ENCODE measurements at regions not wholly inside any gene's neighbourhood (a gene's known extent, or its start where the extent isn't known, plus 50 kb on each side); places are given as distances from the start of the nearest gene placed in this dataset.

GRCh38 chr12:58415716-58416115, 474.3 kb downstream of the ATP23 start:
- intact Hi-C loops (cut with DNase I, micrococcal nuclease): no loop called here
- no peak for TF ChIP-seq CTCF (IDR thresholded peaks at IDR 0.05)
- DNase-seq: no peak
- no peaks in the 10 kb centered on the region for H3K36me3 ChIP-seq (ENCODE audit: low read depth)
- H3K4me3 ChIP-seq: no peak overlapping the region
- ATAC-seq: no peak
- no peaks in the 10 kb centered on the region for H3K9me3 ChIP-seq
- no peaks in the 10 kb centered on the region for H3K4me1 ChIP-seq (ENCODE audit: low read depth)

DNA sequence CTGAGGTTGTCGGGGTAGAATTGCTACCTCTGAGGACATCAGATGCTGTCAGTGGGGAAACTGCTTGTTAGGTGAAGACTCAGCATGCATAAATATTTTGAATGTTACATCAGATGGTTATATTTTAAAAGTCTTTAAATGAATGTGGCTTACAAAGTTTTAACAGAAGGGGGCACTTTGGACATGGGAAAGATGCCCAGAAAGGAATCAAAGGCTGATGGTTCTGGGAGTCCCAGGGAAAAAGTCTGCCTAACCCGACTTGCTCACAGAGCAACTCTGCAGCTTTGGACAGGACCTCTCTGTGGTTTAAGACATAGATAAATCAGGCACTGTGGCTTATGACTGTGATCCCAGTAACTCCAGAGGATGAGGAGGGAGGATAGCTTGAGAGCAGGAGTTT, 474.9 kb downstream of the ATP23 start:
- ATAC-seq (no peak), DNase-seq (no peak)
- H3K9me3 ChIP-seq: no peaks in the 10 kb centered on the region
- no peaks in the 10 kb centered on the region for H3K36me3 ChIP-seq (ENCODE audit: low read depth)
- H3K4me1 ChIP-seq (ENCODE audit: low read depth): no peaks in the 10 kb centered on the region
- TF ChIP-seq CTCF (IDR thresholded peaks at IDR 0.05): no peak
- no peak overlapping the region for H3K4me3 ChIP-seq
- intact Hi-C loops (cut with DNase I, micrococcal nuclease): no loop called here

- Histone ChIP-seq H3K36me3 (ENCODE audit: low read depth) (no peaks in the 10 kb centered on the region), H3K4me3 (no peak overlapping the region), H3K4me1 (ENCODE audit: low read depth) (no peaks in the 10 kb centered on the region), H3K9me3 (no peaks in the 10 kb centered on the region)
- ATAC-seq (no peak), DNase-seq (no peak)
- intact Hi-C loops (cut with DNase I, micrococcal nuclease): no loop called here
- TF ChIP-seq CTCF (IDR thresholded peaks at IDR 0.05): no peak
Measured at GRCh38 chr12:58419196-58419760, 477.9 kb downstream of the ATP23 start.

DNA sequence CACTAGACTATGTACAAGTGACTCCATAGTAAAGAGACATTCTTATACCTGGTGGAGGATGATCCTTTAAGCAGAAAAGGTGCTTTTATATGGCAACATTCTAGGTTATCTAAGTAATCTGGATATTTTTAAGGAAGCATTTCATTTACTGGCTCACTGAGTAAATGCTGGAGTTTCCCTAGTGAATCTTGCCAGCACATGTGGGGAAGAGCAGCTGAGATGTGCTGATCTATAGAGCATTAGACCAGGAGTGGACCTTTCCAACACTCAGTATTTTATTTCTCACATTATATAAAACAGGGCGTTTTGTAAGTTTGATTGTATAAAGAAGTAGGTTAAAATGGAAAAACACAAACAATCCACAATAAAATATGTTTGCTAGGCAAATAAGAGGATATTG, 478.5 kb downstream of the ATP23 start:
- ATAC-seq: no peak

GRCh38 chr12:58420503-58420902, 479.1 kb downstream of the ATP23 start:
- ATAC-seq (no peak), DNase-seq (no peak)
- Histone ChIP-seq H3K4me3 (no peak overlapping the region), H3K9me3 (no peaks in the 10 kb centered on the region), H3K36me3 (ENCODE audit: low read depth) (no peaks in the 10 kb centered on the region), H3K4me1 (ENCODE audit: low read depth) (peaks cover 8% of the 10 kb centered on the region)
- TF ChIP-seq CTCF (IDR thresholded peaks at IDR 0.05): no peak
- intact Hi-C loops (cut with DNase I, micrococcal nuclease): no loop called here

More for the DNA sequence above, 478.5 kb downstream of the ATP23 start:
- no peaks in the 10 kb centered on the region for H3K36me3 ChIP-seq (ENCODE audit: low read depth)
- no peaks in the 10 kb centered on the region for H3K9me3 ChIP-seq
- H3K4me1 ChIP-seq (ENCODE audit: low read depth): peaks cover 3% of the 10 kb centered on the region
- DNase-seq: no peak
- no peak for TF ChIP-seq CTCF (IDR thresholded peaks at IDR 0.05)
- H3K4me3 ChIP-seq: no peak overlapping the region
- intact Hi-C loops (cut with DNase I, micrococcal nuclease): no loop called here

DNA sequence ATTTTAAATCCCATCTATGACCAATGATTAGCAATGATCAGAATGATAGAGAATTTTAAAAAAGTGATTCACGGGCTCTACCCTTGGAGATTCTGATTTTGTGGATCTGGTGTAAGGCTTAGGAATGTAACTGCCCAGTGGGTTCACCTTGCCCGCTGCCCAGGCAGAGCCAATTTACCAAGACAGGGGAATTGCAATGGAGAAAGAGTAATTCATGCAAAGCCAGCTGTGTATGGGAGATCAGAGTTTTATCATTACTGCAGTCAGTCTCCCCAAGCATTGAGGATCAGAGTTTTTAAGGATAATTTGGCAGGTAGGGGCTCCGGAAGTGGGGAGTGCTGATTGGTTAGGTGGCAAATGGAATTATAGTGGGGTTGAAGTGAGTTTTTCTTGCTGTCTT, 480.6 kb downstream of the ATP23 start:
- Histone ChIP-seq H3K4me1 (ENCODE audit: low read depth) (peaks cover 15% of the 10 kb centered on the region), H3K9me3 (no peaks in the 10 kb centered on the region), H3K36me3 (ENCODE audit: low read depth) (no peaks in the 10 kb centered on the region), H3K4me3 (no peak overlapping the region)
- intact Hi-C loops (cut with DNase I, micrococcal nuclease): no loop called here
- ATAC-seq (no peak), DNase-seq (no peak)
- no peak for TF ChIP-seq CTCF (IDR thresholded peaks at IDR 0.05)
